NT2/D1 (cell line): ENCODE measurements at regions not wholly inside any gene's neighbourhood (a gene's known extent, or its start where the extent isn't known, plus 50 kb on each side); places are given as distances from the start of the nearest gene placed in this dataset.

Experiments
- YY1 ChIP-seq: IDR thresholded peaks from 2 replicates; pipeline ENCODE4 v1.6.1; 2011; ENCODE audit not compliant: insufficient read length, insufficient read depth
- ZNF274 ChIP-seq: IDR thresholded peaks from 2 replicates; pipeline ENCODE4 v1.6.1; 2011; ENCODE audit warnings: mild to moderate bottlenecking, low read depth, low read length

GRCh38 chr3:6549296-6549695 lies 311.6 kb upstream of the GRM7 start:
- TF ChIP-seq YY1 = no peak
- TF ChIP-seq ZNF274 = no peak
